H1 (cell line): ENCODE measurements at regions not wholly inside any gene's neighbourhood (a gene's known extent, or its start where the extent isn't known, plus 50 kb on each side); places are given as distances from the start of the nearest gene placed in this dataset.

Source experiments
- CTCF ChIA-PET: fragments of 300-600 bp; sonication (Branson Sonifier 250); formaldehyde crosslinking; loops from one replicate; lab custom pipeline; 2021; ENCODE audit not compliant: partially characterized antibody; lab: Charles Lee
- POLR2A ChIA-PET: fragments of 300-600 bp; sonication (Branson Sonifier 250); formaldehyde crosslinking; loops from one replicate; lab custom pipeline; 2021; ENCODE audit warnings: inconsistent platforms; ENCODE audit not compliant: partially characterized antibody; lab: Charles Lee
- DNase-seq, 2 experiments: peaks; one replicate each; pipeline versions ENCODE4 v3.0.0 to v3.0.0-alpha.2; 2010 to 2022; ENCODE audit warnings: low spot score in 2 of 2, low read depth in 1 of 2, mixed read lengths in 1 of 2
- FAIRE-seq: peaks from 2 replicates; lab custom pipeline; 2011; peaks lifted over from hg19 to GRCh38; lab: Jason Lieb, UNC
- H2AFZ ChIP-seq: 2 replicates; pipeline ENCODE4 v1.8.1; 2012; ENCODE audit warnings: low read length, inconsistent platforms
- H2AK5ac ChIP-seq: 2 replicates; pipeline ENCODE4 v1.6.1; 2013; ENCODE audit warnings: low read depth, low read length
- H2BK120ac ChIP-seq: replicated peaks from 2 replicates; pipeline ENCODE3; 2013; ENCODE audit warnings: low read depth, low read length, inconsistent platforms
- H2BK12ac ChIP-seq: 2 replicates; pipeline ENCODE4 v1.6.1; 2013; ENCODE audit warnings: low read depth, low read length
- H2BK15ac ChIP-seq: 2 replicates; pipeline ENCODE4 v1.6.1; 2013; ENCODE audit warnings: low read length
- H2BK20ac ChIP-seq: 2 replicates; pipeline ENCODE4 v1.6.1; 2013; ENCODE audit warnings: low read length
- H2BK5ac ChIP-seq: 2 replicates; pipeline ENCODE4 v1.6.1; 2013; ENCODE audit warnings: low read depth, low read length
- H3K14ac ChIP-seq: 2 replicates; pipeline ENCODE4 v1.6.1; 2013; ENCODE audit warnings: inconsistent platforms; ENCODE audit not compliant: insufficient read length
- H3K18ac ChIP-seq: 2 replicates; pipeline ENCODE4 v1.6.1; 2013; ENCODE audit warnings: low read length; ENCODE audit errors: extremely low read depth
- H3K23ac ChIP-seq: 2 replicates; pipeline ENCODE4 v1.6.1; 2013; ENCODE audit warnings: inconsistent platforms; ENCODE audit not compliant: insufficient read length
- H3K23me2 ChIP-seq: 2 replicates; pipeline ENCODE4 v1.6.1; 2013; ENCODE audit warnings: low read depth, low read length
- H3K27ac ChIP-seq: 2 replicates; pipeline ENCODE4 v1.6.1; 2011; ENCODE audit warnings: low read depth, low read length, inconsistent platforms
- H3K27me3 ChIP-seq, 4 experiments: replicated peaks in 1 of 4; 1 replicate in 1 of 4; 2 replicates in 3 of 4; pipeline versions ENCODE4 v1.6.1 to v1.8.1; 2011 to 2013; ENCODE audit warnings: low read length in 3 of 4, mild to moderate bottlenecking in 3 of 4, inconsistent platforms in 2 of 4, mixed read lengths in 2 of 4, moderate library complexity in 1 of 4; ENCODE audit not compliant: control insufficient read depth in 3 of 4, insufficient read depth in 3 of 4; ENCODE audit errors: extremely low read depth in 1 of 4
- H3K36me3 ChIP-seq, 4 experiments: 2 replicates each; pipeline versions ENCODE4 v1.6.1 to v1.8.1; 2011 to 2013; ENCODE audit warnings: mild to moderate bottlenecking in 4 of 4, low read length in 3 of 4, moderate library complexity in 2 of 4, control low read depth in 1 of 4, inconsistent platforms in 1 of 4; ENCODE audit not compliant: insufficient read depth in 4 of 4, control insufficient read depth in 2 of 4
- H3K4ac ChIP-seq: replicated peaks from 2 replicates; pipeline ENCODE3; 2013; ENCODE audit warnings: low read length, low read depth, mixed read lengths, inconsistent platforms; ENCODE audit not compliant: insufficient read length
- H3K4me1 ChIP-seq, 4 experiments: replicated peaks in 1 of 4; 1 replicate in 1 of 4; 2 replicates in 3 of 4; pipeline versions ENCODE4 v1.6.1 to v1.8.1; 2011 to 2013; ENCODE audit warnings: low read length in 3 of 4, inconsistent platforms in 2 of 4, mixed read lengths in 1 of 4; ENCODE audit not compliant: insufficient read depth in 4 of 4, control insufficient read depth in 3 of 4
- H3K4me2 ChIP-seq, 2 experiments: 2 replicates each; pipeline versions ENCODE4 v1.6.1 to v1.8.1; 2011 to 2013; ENCODE audit warnings: low read depth in 2 of 2, low read length in 2 of 2, control low read depth in 1 of 2, inconsistent platforms in 1 of 2, mild to moderate bottlenecking in 1 of 2; ENCODE audit not compliant: insufficient read depth in 1 of 2
- H3K4me3 ChIP-seq, 4 experiments: fragments of 200-600, 300-600 bp in 1 of 4; sonication (generic), shearing (Covaris generic), sonication (Bioruptor Twin) in 1 of 4; 2 replicates each; pipeline versions ENCODE4 v1.5.1 to v1.8.1; 2011 to 2016; ENCODE audit warnings: low read length in 4 of 4, low read depth in 3 of 4, control low read depth in 2 of 4, inconsistent platforms in 2 of 4, mild to moderate bottlenecking in 2 of 4, mixed read lengths in 1 of 4, moderate library complexity in 1 of 4; ENCODE audit not compliant: insufficient read depth in 2 of 4; ENCODE audit errors: extremely low read depth in 1 of 4
- H3K56ac ChIP-seq: replicated peaks from 2 replicates; pipeline ENCODE3; 2013; ENCODE audit warnings: low read depth, mild to moderate bottlenecking, mixed read lengths, low read length, inconsistent platforms; ENCODE audit not compliant: insufficient read length
- H3K79me1 ChIP-seq: 2 replicates; pipeline ENCODE4 v1.6.1; 2013; ENCODE audit warnings: low read depth, low read length, control low read depth
- H3K79me2 ChIP-seq, 2 experiments: 2 replicates each; pipeline versions ENCODE4 v1.6.1 to v1.8.1; 2012 to 2013; ENCODE audit warnings: low read length in 2 of 2, mild to moderate bottlenecking in 2 of 2, inconsistent platforms in 1 of 2; ENCODE audit not compliant: insufficient read depth in 2 of 2, control insufficient read depth in 1 of 2
- H3K9ac ChIP-seq, 4 experiments: replicated peaks in 1 of 4; 1 replicate in 1 of 4; 2 replicates in 3 of 4; pipeline versions ENCODE4 v1.6.1 to v1.8.1; 2011 to 2013; ENCODE audit warnings: low read depth in 3 of 4, low read length in 3 of 4, control low read depth in 2 of 4, mild to moderate bottlenecking in 2 of 4, moderate library complexity in 2 of 4, inconsistent platforms in 1 of 4; ENCODE audit errors: extremely low read depth in 1 of 4
- H3K9me3 ChIP-seq, 2 experiments: 2 replicates each; pipeline versions ENCODE4 v1.6.1 to v1.8.1; 2012 to 2013; ENCODE audit warnings: mild to moderate bottlenecking in 2 of 2, moderate library complexity in 2 of 2, control low read depth in 1 of 2, inconsistent platforms in 1 of 2, low read depth in 1 of 2, low read length in 1 of 2, mixed read lengths in 1 of 2; ENCODE audit not compliant: insufficient read depth in 2 of 2
- H4K20me1 ChIP-seq, 2 experiments: replicated peaks in 1 of 2; 2 replicates each; pipeline versions ENCODE3 to v1.8.1; 2011 to 2013; ENCODE audit warnings: inconsistent platforms in 2 of 2, low read length in 2 of 2, mild to moderate bottlenecking in 1 of 2; ENCODE audit not compliant: insufficient read depth in 2 of 2, control insufficient read depth in 1 of 2
- H4K5ac ChIP-seq: 2 replicates; pipeline ENCODE4 v1.6.1; 2013; ENCODE audit warnings: low read length, low read depth, mixed read lengths, inconsistent platforms; ENCODE audit not compliant: insufficient read length
- H4K8ac ChIP-seq: 2 replicates; pipeline ENCODE4 v1.8.0; 2013; ENCODE audit warnings: mild to moderate bottlenecking, moderate library complexity, low read length, inconsistent platforms; ENCODE audit not compliant: insufficient read depth; ENCODE audit errors: extremely low read depth
- H4K91ac ChIP-seq: replicated peaks from 2 replicates; pipeline ENCODE3; 2013; ENCODE audit warnings: low read length, mixed read lengths, inconsistent platforms; ENCODE audit not compliant: insufficient read length
- FOSL1 ChIP-seq: IDR thresholded peaks from 2 replicates; pipeline ENCODE4 v1.6.1; 2011; ENCODE audit warnings: mild to moderate bottlenecking, low read depth, low read length, moderate library complexity; ENCODE audit not compliant: insufficient read depth
- GTF2F1 ChIP-seq: IDR thresholded peaks from 2 replicates; pipeline ENCODE4 v1.6.1; 2012; ENCODE audit warnings: low read depth, low read length, improper control_type of control experiment, borderline replicate concordance
- KDM5A ChIP-seq: fragments of 200-600 bp; IDR thresholded peaks from 2 replicates; pipeline ENCODE4 v1.7.1; 2012; ENCODE audit warnings: mild to moderate bottlenecking, low read length, inconsistent platforms, mixed read lengths
- POLR2A ChIP-seq, 2 experiments: IDR thresholded peaks; 1 replicate in 1 of 2; 2 replicates in 1 of 2; pipeline ENCODE4 v1.6.1; 2011; ENCODE audit warnings: low read depth in 2 of 2, low read length in 2 of 2, mild to moderate bottlenecking in 2 of 2; ENCODE audit errors: control extremely low read depth in 1 of 2
- RNF2 ChIP-seq: fragments of 200-900, 300-1000 bp; sonication (generic); IDR thresholded peaks from 2 replicates; pipeline ENCODE4 v1.7.1; 2016; ENCODE audit warnings: borderline replicate concordance, low read depth, mild to moderate bottlenecking, antibody characterized with exemption, low read length; ENCODE audit not compliant: poor library complexity, severe bottlenecking; ENCODE audit errors: missing control alignments
- TBP ChIP-seq: IDR thresholded peaks from 2 replicates; pipeline ENCODE4 v1.6.1; 2011; ENCODE audit warnings: low read depth, low read length, improper control_type of control experiment
- TCF12 ChIP-seq: IDR thresholded peaks from 2 replicates; pipeline ENCODE4 v1.6.1; 2011; ENCODE audit warnings: low read depth, mild to moderate bottlenecking, low read length
- WGBS, 2 experiments: shearing (Covaris generic) in 1 of 2; methylation state at CpG; one replicate each; pipeline versions ENCODE4 v1.1.6 to v1.1.7; 2013 to 2015; ENCODE audit warnings: low lambda C conversion rate in 2 of 2, mixed read lengths in 2 of 2, inconsistent platforms in 1 of 2, low coverage in 1 of 2, missing lambda C conversion rate in 1 of 2; ENCODE audit not compliant: insufficient replicate concordance in 2 of 2, insufficient coverage in 1 of 2, insufficient read length in 1 of 2; ENCODE audit errors: extremely low coverage in 1 of 2, missing lambda C conversion rate in 1 of 2; 5-methylcytosine and 5-hydroxymethylcytosine counted together
- TF ChIP-seq, protein P1 (sequence below): IDR thresholded peaks from 2 replicates; pipeline ENCODE4 v1.6.1; 2011; ENCODE audit warnings: low read length, improper control_type of control experiment

DNA sequence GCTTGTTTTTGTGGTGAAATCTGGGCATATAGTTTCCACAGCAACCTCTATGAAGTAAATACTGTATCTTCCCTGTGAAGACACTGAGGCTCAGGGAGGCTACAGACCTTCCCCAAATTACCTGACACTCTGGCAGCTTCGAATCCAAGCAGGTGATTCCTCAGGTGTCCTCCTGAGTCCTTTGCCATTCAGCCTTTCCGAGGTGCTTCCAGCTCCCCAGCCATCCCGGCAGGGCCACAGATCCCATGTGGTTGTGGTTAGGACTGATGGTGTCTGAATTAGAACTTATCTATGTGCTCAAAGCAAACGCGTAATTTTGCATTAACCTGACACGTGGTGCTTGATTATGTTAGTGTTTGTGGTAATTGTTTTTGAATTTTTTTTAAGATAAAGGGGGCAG lies 785.6 kb downstream of the BRD1 start:
- Histone ChIP-seq H3K18ac (no peak overlapping the region), H2BK15ac (no peak overlapping the region), H3K27ac (no peak overlapping the region), H2AFZ (no peak overlapping the region), H4K5ac (no peak overlapping the region), H3K4ac (no peak overlapping the region), H3K23me2 (no peaks in the 10 kb centered on the region), H2BK12ac (no peak overlapping the region), H2BK120ac (no peak overlapping the region), H2BK5ac (no peak overlapping the region), H3K23ac (no peak overlapping the region), H3K36me3 (no peaks in the 10 kb centered on the region), H3K79me2 (no peaks in the 10 kb centered on the region), H3K9me3 (no peaks in the 10 kb centered on the region), H3K27me3 (no peaks in the 10 kb centered on the region; a peak in 3 of 7 replicates), H3K79me1 (no peaks in the 10 kb centered on the region), H3K9ac (no peak overlapping the region), H2BK20ac (no peak overlapping the region), H3K4me3 (no peak overlapping the region), H4K91ac (no peak overlapping the region), H3K56ac (no peak overlapping the region), H4K20me1 (no peaks in the 10 kb centered on the region), H3K4me2 (no peak overlapping the region), H3K14ac (no peak overlapping the region), H3K4me1 (no peaks in the 10 kb centered on the region), H4K8ac (no peak overlapping the region), H2AK5ac (no peak overlapping the region)
- DNase-seq (no peak), FAIRE-seq (no peak)
- ChIA-PET CTCF (interaction anchor here (0.7 to 9.2 kb wide), 4 partner anchors 15 to 263 kb away, joined by 3 to 95 read pairs (median 4); no protein-coding TSS in a partner anchor), POLR2A (no interaction called here)
- TF ChIP-seq FOSL1 (no peak), TBP (no peak), KDM5A (no peak), POLR2A (IDR thresholded peaks at IDR 0.05; ENCODE audit: control extremely low read depth in 1 of 2, low read depth in 2 of 2, low read length in 2 of 2) (no peak), TCF12 (no peak), RNF2 (no peak), GTF2F1 (no peak)
- TF ChIP-seq, protein P1, sequence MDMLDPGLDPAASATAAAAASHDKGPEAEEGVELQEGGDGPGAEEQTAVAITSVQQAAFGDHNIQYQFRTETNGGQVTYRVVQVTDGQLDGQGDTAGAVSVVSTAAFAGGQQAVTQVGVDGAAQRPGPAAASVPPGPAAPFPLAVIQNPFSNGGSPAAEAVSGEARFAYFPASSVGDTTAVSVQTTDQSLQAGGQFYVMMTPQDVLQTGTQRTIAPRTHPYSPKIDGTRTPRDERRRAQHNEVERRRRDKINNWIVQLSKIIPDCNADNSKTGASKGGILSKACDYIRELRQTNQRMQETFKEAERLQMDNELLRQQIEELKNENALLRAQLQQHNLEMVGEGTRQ, result no peak
- WGBS, 2 experiments, result 94% methylated on average over 6 of the region's 6 CpGs; no CpG with 5 or more reads in 1 of the 2 experiments
